GM12878 (cell line): ENCODE measurements at regions not wholly inside any gene's neighbourhood (a gene's known extent, or its start where the extent isn't known, plus 50 kb on each side); places are given as distances from the start of the nearest gene placed in this dataset.

Source experiments
- ATAC-seq: fragments of 200-7000 bp; cut with Tn5 transposase; 3 replicates; pipeline ENCODE4 v1.9.1; 2020; ENCODE audit warnings: mild to moderate bottlenecking, moderate library complexity
- BruUV-seq: library from RNA; stranded (reverse); fragments of 400-500 nt; replicated peaks from 2 replicates; lab custom pipeline; 2021; lab: Mats Ljungman, UMichigan
- CTCF ChIA-PET: fragments of 300-600 bp; sonication (Branson Sonifier 250); formaldehyde crosslinking; extraction: SDS; loops from one replicate; lab custom pipeline; 2021; ENCODE audit warnings: inconsistent platforms; lab: Yijun Ruan, JAX
- POLR2A ChIA-PET: fragments of 350-600 bp; formaldehyde crosslinking; extraction: SDS; loops from one replicate; lab custom pipeline; 2021; ENCODE audit warnings: inconsistent platforms; lab: Charles Lee
- RAD21 ChIA-PET: fragments of 300-600 bp; sonication (Branson Sonifier 250); formaldehyde crosslinking; loops from one replicate; lab custom pipeline; 2023; ENCODE audit warnings: antibody characterized with exemption; ENCODE audit not compliant: unreplicated experiment; lab: Charles Lee
- SMC1A ChIA-PET: fragments of 300-600 bp; sonication (Branson Sonifier 250); formaldehyde crosslinking; loops from one replicate; lab custom pipeline; 2023; ENCODE audit not compliant: unreplicated experiment, uncharacterized antibody; lab: Charles Lee
- DNase-seq: peaks from one replicate; pipeline ENCODE4 v3.0.0-alpha.2; 2011; ENCODE audit warnings: low read depth, low spot score
- FAIRE-seq: peaks from 3 replicates; lab custom pipeline; 2011; peaks lifted over from hg19 to GRCh38; lab: Jason Lieb, UNC
- H2AFZ ChIP-seq: 2 replicates; pipeline ENCODE4 v1.6.0; 2011; ENCODE audit warnings: low read depth, low read length, control low read depth; ENCODE audit not compliant: control insufficient read depth
- H3K27ac ChIP-seq: 2 replicates; pipeline ENCODE4 v1.5.1; 2011; ENCODE audit warnings: control low read depth; ENCODE audit not compliant: control insufficient read depth, insufficient read depth
- H3K27me3 ChIP-seq, 2 experiments: replicated peaks in 1 of 2; 2 replicates each; pipeline versions ENCODE4 v1.6.0 to v1.6.1; 2011; ENCODE audit warnings: low read length in 1 of 2; ENCODE audit not compliant: control insufficient read depth in 2 of 2, insufficient read depth in 2 of 2
- H3K36me3 ChIP-seq, 2 experiments: 2 replicates each; pipeline ENCODE4 v1.5.1; 2011; ENCODE audit warnings: low read length in 1 of 2; ENCODE audit not compliant: control insufficient read depth in 2 of 2, insufficient read depth in 2 of 2
- H3K4me1 ChIP-seq: 2 replicates; pipeline ENCODE4 v1.6.1; 2011; ENCODE audit warnings: mild to moderate bottlenecking, low read length, moderate library complexity, mixed read lengths; ENCODE audit not compliant: control insufficient read depth, insufficient read depth
- H3K4me2 ChIP-seq: 2 replicates; pipeline ENCODE4 v1.6.0; 2011; ENCODE audit warnings: control low read depth; ENCODE audit not compliant: control insufficient read depth, insufficient read depth
- H3K4me3 ChIP-seq: fragments of 200-600 bp; sonication (generic); 2 replicates; pipeline ENCODE4 v1.5.1; 2016
- H3K79me2 ChIP-seq: 2 replicates; pipeline ENCODE4 v1.6.0; 2011; ENCODE audit warnings: low read length; ENCODE audit not compliant: control insufficient read depth, insufficient read depth
- H3K9ac ChIP-seq: 2 replicates; pipeline ENCODE4 v1.8.0; 2011; ENCODE audit warnings: low read length, control low read depth, mixed read lengths; ENCODE audit not compliant: control insufficient read depth, insufficient read depth
- H3K9me3 ChIP-seq: replicated peaks from 3 replicates; pipeline ENCODE4 v1.5.1; 2011; ENCODE audit warnings: mild to moderate bottlenecking, low read length; ENCODE audit not compliant: control insufficient read depth, insufficient read depth
- H4K20me1 ChIP-seq: 2 replicates; pipeline ENCODE4 v1.6.0; 2011; ENCODE audit not compliant: control insufficient read depth, insufficient read depth
- BACH1 ChIP-seq: fragments of 450-650 bp; IDR thresholded peaks from 2 replicates; pipeline ENCODE4 v1.6.1; 2017; ENCODE audit warnings: mild to moderate bottlenecking, borderline replicate concordance
- GATAD2B ChIP-seq: fragments of 450-650 bp; conservative IDR thresholded peaks from 2 replicates; pipeline ENCODE4 v1.6.1; 2017; ENCODE audit warnings: low read depth, mild to moderate bottlenecking, moderate library complexity
- HCFC1 ChIP-seq: fragments of 150-350 bp; IDR thresholded peaks from 2 replicates; pipeline ENCODE4 v1.6.1; 2014; ENCODE audit warnings: low read length
- IKZF2 ChIP-seq, 2 experiments: fragments of 450-650 bp; IDR thresholded peaks; 2 replicates each; pipeline ENCODE4 v1.6.1; 2017; ENCODE audit warnings: mild to moderate bottlenecking in 2 of 2, moderate library complexity in 2 of 2
- MYC ChIP-seq: IDR thresholded peaks from 2 replicates; pipeline ENCODE4 v1.6.1; 2011; ENCODE audit warnings: mild to moderate bottlenecking, low read length, moderate library complexity, inconsistent platforms; ENCODE audit not compliant: insufficient read depth, insufficient replicate concordance, insufficient read length, severe bottlenecking
- POU2F2 ChIP-seq: IDR thresholded peaks from 3 replicates; pipeline ENCODE4 v1.6.1; 2011; ENCODE audit warnings: low read depth, mild to moderate bottlenecking, low read length, borderline replicate concordance
- RFX5 ChIP-seq: IDR thresholded peaks from 2 replicates; pipeline ENCODE4 v1.6.1; 2011; ENCODE audit warnings: low read depth, low read length, improper control_type of control experiment
- SREBF1 ChIP-seq: IDR thresholded peaks from 2 replicates; pipeline ENCODE4 v1.6.1; 2012; ENCODE audit warnings: mild to moderate bottlenecking, low read length
- SUPT20H ChIP-seq: IDR thresholded peaks from 2 replicates; pipeline ENCODE4 v1.6.1; 2011; ENCODE audit warnings: low read depth, mild to moderate bottlenecking, low read length, moderate library complexity, borderline replicate concordance; ENCODE audit not compliant: control insufficient read depth
- WGBS: methylation state at CpG from one replicate; pipeline ENCODE4 v1.1.6; 2016; ENCODE audit warnings: low lambda C conversion rate; ENCODE audit not compliant: insufficient replicate concordance, insufficient coverage; ENCODE audit errors: missing lambda C conversion rate; 5-methylcytosine and 5-hydroxymethylcytosine counted together
- in situ Hi-C: fragments of 300-500 bp; cut with MboI; formaldehyde crosslinking; loops from 9 replicates; pipeline ENCODE4 v1.14.3; 2018; ENCODE audit warnings: mixed read lengths
- intact Hi-C: fragments of 100-400 bp; cut with micrococcal nuclease; formaldehyde crosslinking; loops from one replicate; pipeline ENCODE4 v1.14.2; 2022; ENCODE audit not compliant: unreplicated experiment
- TF ChIP-seq, protein P1 (sequence below): fragments of 450-650 bp; formaldehyde crosslinking; IDR thresholded peaks from 2 replicates; pipeline ENCODE4 v1.4.0; 2020; ENCODE audit warnings: mild to moderate bottlenecking, moderate library complexity
- TF ChIP-seq, protein P2 (sequence below): fragments of 450-650 bp; IDR thresholded peaks from 2 replicates; pipeline ENCODE4 v1.6.1; 2017; ENCODE audit warnings: mild to moderate bottlenecking
- TF ChIP-seq, protein P3 (sequence below): fragments of 450-650 bp; conservative IDR thresholded peaks from 2 replicates; pipeline ENCODE4 v1.6.1; 2017; ENCODE audit warnings: mild to moderate bottlenecking, moderate library complexity
- TF ChIP-seq, protein P4 (sequence below): fragments of 450-650 bp; formaldehyde crosslinking; IDR thresholded peaks from 2 replicates; pipeline ENCODE4 v1.4.0; 2022; ENCODE audit warnings: mild to moderate bottlenecking, moderate library complexity

DNA sequence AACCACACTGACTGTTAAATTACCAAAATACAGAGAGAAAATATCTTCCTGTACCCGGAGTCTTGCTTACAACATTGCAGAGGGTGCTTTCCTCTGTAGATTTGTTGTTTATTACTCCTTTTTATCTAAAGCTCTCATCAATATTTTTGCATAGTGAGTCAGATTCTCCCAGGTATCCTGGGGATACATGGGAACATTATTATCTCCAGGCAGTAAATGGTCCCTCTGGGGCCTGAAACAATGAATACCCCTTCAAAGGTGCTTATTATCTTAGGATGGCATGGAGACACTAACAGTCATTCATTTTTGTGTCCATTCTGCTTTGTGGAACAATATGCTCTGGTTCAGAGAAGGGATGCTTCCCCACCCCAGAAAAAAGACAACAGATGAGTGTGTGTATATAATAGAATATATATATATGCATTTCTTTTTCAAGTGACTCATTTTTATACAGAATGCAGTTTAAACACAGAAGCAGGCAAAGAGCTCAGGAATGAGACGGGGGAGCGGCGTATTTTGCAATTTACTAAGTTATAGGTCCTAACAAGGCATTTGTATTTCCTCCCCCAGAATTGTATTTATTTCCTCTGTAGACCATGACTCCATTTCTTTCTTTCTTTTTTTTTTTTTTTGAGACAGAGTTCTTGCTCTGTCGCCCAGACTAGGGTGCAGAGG is 424.8 kb upstream of the ZEB2 start:
- FAIRE-seq, result no peak
- no peak for DNase-seq
- no peaks in the 10 kb centered on the region for H3K27me3 ChIP-seq
- no peak overlapping the region for H3K27ac ChIP-seq
- no peak overlapping the region for H3K4me3 ChIP-seq
- ChIA-PET RAD21 (no interaction called here), CTCF (no interaction called here), SMC1A (no interaction called here), POLR2A (no interaction called here)
- no peak overlapping the region for H3K4me2 ChIP-seq
- 79% methylated on average over 4 of the region's 5 CpGs for WGBS
- intact Hi-C loops (no loop called here), in situ Hi-C loops (no loop called here)
- no peaks in the 10 kb centered on the region for H3K36me3 ChIP-seq
- no TSS peak for BruUV-seq
- H4K20me1 ChIP-seq, result no peaks in the 10 kb centered on the region
- no peaks in the 10 kb centered on the region for H3K9me3 ChIP-seq
- no peak overlapping the region for H2AFZ ChIP-seq
- ATAC-seq, result no peak
- no peak overlapping the region for H3K9ac ChIP-seq
- H3K79me2 ChIP-seq, result no peaks in the 10 kb centered on the region
- H3K4me1 ChIP-seq, result no peaks in the 10 kb centered on the region
- no peak for TF ChIP-seq HCFC1
- no peak for TF ChIP-seq POU2F2
- no peak for TF ChIP-seq SUPT20H
- TF ChIP-seq, protein P1, sequence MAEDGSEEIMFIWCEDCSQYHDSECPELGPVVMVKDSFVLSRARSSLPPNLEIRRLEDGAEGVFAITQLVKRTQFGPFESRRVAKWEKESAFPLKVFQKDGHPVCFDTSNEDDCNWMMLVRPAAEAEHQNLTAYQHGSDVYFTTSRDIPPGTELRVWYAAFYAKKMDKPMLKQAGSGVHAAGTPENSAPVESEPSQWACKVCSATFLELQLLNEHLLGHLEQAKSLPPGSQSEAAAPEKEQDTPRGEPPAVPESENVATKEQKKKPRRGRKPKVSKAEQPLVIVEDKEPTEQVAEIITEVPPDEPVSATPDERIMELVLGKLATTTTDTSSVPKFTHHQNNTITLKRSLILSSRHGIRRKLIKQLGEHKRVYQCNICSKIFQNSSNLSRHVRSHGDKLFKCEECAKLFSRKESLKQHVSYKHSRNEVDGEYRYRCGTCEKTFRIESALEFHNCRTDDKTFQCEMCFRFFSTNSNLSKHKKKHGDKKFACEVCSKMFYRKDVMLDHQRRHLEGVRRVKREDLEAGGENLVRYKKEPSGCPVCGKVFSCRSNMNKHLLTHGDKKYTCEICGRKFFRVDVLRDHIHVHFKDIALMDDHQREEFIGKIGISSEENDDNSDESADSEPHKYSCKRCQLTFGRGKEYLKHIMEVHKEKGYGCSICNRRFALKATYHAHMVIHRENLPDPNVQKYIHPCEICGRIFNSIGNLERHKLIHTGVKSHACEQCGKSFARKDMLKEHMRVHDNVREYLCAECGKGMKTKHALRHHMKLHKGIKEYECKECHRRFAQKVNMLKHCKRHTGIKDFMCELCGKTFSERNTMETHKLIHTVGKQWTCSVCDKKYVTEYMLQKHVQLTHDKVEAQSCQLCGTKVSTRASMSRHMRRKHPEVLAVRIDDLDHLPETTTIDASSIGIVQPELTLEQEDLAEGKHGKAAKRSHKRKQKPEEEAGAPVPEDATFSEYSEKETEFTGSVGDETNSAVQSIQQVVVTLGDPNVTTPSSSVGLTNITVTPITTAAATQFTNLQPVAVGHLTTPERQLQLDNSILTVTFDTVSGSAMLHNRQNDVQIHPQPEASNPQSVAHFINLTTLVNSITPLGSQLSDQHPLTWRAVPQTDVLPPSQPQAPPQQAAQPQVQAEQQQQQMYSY (CRISPR knock-in tag), result no peak
- TF ChIP-seq BACH1, result no peak
- TF ChIP-seq, protein P2, sequence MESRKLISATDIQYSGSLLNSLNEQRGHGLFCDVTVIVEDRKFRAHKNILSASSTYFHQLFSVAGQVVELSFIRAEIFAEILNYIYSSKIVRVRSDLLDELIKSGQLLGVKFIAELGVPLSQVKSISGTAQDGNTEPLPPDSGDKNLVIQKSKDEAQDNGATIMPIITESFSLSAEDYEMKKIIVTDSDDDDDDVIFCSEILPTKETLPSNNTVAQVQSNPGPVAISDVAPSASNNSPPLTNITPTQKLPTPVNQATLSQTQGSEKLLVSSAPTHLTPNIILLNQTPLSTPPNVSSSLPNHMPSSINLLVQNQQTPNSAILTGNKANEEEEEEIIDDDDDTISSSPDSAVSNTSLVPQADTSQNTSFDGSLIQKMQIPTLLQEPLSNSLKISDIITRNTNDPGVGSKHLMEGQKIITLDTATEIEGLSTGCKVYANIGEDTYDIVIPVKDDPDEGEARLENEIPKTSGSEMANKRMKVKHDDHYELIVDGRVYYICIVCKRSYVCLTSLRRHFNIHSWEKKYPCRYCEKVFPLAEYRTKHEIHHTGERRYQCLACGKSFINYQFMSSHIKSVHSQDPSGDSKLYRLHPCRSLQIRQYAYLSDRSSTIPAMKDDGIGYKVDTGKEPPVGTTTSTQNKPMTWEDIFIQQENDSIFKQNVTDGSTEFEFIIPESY, result no peak
- TF ChIP-seq RFX5, result no peak
- TF ChIP-seq IKZF2 (IDR thresholded peaks at IDR 0.05), result no peak
- TF ChIP-seq, protein P3, sequence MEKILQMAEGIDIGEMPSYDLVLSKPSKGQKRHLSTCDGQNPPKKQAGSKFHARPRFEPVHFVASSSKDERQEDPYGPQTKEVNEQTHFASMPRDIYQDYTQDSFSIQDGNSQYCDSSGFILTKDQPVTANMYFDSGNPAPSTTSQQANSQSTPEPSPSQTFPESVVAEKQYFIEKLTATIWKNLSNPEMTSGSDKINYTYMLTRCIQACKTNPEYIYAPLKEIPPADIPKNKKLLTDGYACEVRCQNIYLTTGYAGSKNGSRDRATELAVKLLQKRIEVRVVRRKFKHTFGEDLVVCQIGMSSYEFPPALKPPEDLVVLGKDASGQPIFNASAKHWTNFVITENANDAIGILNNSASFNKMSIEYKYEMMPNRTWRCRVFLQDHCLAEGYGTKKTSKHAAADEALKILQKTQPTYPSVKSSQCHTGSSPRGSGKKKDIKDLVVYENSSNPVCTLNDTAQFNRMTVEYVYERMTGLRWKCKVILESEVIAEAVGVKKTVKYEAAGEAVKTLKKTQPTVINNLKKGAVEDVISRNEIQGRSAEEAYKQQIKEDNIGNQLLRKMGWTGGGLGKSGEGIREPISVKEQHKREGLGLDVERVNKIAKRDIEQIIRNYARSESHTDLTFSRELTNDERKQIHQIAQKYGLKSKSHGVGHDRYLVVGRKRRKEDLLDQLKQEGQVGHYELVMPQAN, result no peak
- TF ChIP-seq GATAD2B, result no peak
- TF ChIP-seq, protein P4, sequence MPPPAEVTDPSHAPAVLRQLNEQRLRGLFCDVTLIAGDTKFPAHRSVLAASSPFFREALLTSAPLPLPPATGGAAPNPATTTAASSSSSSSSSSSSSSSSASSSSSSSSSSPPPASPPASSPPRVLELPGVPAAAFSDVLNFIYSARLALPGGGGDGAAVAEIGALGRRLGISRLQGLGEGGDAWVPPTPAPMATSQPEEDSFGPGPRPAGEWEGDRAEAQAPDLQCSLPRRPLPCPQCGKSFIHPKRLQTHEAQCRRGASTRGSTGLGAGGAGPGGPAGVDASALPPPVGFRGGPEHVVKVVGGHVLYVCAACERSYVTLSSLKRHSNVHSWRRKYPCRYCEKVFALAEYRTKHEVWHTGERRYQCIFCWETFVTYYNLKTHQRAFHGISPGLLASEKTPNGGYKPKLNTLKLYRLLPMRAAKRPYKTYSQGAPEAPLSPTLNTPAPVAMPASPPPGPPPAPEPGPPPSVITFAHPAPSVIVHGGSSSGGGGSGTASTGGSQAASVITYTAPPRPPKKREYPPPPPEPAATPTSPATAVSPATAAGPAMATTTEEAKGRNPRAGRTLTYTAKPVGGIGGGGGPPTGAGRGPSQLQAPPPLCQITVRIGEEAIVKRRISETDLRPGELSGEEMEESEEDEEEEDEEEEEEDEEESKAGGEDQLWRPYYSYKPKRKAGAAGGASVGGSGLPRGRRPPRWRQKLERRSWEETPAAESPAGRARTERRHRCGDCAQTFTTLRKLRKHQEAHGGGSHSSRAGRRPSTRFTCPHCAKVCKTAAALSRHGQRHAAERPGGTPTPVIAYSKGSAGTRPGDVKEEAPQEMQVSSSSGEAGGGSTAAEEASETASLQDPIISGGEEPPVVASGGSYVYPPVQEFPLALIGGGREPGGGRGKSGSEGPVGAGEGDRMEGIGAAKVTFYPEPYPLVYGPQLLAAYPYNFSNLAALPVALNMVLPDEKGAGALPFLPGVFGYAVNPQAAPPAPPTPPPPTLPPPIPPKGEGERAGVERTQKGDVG, result no peak
- TF ChIP-seq MYC, result no peak
- TF ChIP-seq SREBF1, result no peak
